Hepatocyte (in vitro differentiated cells): ENCODE measurements at regions not wholly inside any gene's neighbourhood (a gene's known extent, or its start where the extent isn't known, plus 50 kb on each side); places are given as distances from the start of the nearest gene placed in this dataset.

Experiments
- EZH2 ChIP-seq: fragments of 200-600 bp; sonication (generic); IDR thresholded peaks from 2 replicates; pipeline ENCODE4 v1.6.1; 2016; ENCODE audit warnings: antibody characterized with exemption, mild to moderate bottlenecking, borderline replicate concordance
- TF ChIP-seq, protein P1 (sequence below): fragments of 200-600 bp; sonication (generic); IDR thresholded peaks from 2 replicates; pipeline ENCODE4 v1.5.1; 2016; ENCODE audit warnings: antibody characterized with exemption, mild to moderate bottlenecking; ENCODE audit not compliant: poor library complexity

DNA sequence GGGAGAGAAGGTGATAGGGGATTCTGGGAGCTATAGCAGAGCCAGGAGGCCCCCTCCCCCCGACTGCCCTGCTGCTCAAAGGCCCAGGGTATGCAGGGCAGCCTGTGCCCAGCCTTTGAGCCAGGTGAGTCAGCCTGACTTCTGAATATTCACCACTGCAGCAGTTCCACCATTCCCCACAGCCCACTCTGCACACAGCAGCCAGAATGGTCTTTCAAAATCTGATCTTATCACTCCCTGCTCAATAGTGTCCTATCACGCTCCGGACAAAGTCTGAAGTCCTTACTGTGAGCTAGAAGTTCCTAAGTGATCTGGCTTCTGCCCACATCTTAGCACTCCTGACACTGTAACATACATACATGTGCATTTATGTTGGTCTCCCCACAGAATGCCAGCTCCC, 111.7 kb downstream of the BUD13 start:
- TF ChIP-seq, protein P1, sequence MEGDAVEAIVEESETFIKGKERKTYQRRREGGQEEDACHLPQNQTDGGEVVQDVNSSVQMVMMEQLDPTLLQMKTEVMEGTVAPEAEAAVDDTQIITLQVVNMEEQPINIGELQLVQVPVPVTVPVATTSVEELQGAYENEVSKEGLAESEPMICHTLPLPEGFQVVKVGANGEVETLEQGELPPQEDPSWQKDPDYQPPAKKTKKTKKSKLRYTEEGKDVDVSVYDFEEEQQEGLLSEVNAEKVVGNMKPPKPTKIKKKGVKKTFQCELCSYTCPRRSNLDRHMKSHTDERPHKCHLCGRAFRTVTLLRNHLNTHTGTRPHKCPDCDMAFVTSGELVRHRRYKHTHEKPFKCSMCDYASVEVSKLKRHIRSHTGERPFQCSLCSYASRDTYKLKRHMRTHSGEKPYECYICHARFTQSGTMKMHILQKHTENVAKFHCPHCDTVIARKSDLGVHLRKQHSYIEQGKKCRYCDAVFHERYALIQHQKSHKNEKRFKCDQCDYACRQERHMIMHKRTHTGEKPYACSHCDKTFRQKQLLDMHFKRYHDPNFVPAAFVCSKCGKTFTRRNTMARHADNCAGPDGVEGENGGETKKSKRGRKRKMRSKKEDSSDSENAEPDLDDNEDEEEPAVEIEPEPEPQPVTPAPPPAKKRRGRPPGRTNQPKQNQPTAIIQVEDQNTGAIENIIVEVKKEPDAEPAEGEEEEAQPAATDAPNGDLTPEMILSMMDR, result no peak
- TF ChIP-seq EZH2, result no peak
